Gastroesophageal sphincter (tissue), 4 donors: ENCODE measurements at regions not wholly inside any gene's neighbourhood (a gene's known extent, or its start where the extent isn't known, plus 50 kb on each side); places are given as distances from the start of the nearest gene placed in this dataset.

ENCODE experiments used
- ATAC-seq: fragments of 150-250 bp; one replicate; pipeline ENCODE4 v1.9.1; 2016; ENCODE audit warnings: mild to moderate bottlenecking, moderate library complexity
- H3K27ac ChIP-seq, 4 donors: fragments of 200-600 bp; sonication (generic) in 3 of 4; 1 replicate in 3 of 4; 2 replicates in 1 of 4; pipeline ENCODE4 v1.5.1; 2016 to 2019
- H3K27me3 ChIP-seq: fragments of 200-600 bp; sonication (generic); one replicate; pipeline ENCODE4 v1.5.1; 2019
- H3K36me3 ChIP-seq, 2 donors: fragments of 200-600 bp; sonication (generic); one replicate each; pipeline ENCODE4 v1.5.1; 2019; ENCODE audit warnings: control low read depth in 1 of 2
- H3K4me1 ChIP-seq, 3 donors: fragments of 200-600 bp; sonication (generic); 1 replicate in 2 of 3; 2 replicates in 1 of 3; pipeline ENCODE4 v1.5.1; 2016 to 2019; ENCODE audit warnings: control low read depth in 2 of 3
- H3K4me3 ChIP-seq, 2 donors: fragments of 200-600 bp; sonication (generic); one replicate each; pipeline ENCODE4 v1.5.1; 2019; ENCODE audit warnings: mild to moderate bottlenecking in 1 of 2, moderate library complexity in 1 of 2
- H3K9me3 ChIP-seq, 3 donors: fragments of 200-600 bp; sonication (generic); one replicate each; pipeline ENCODE4 v1.5.1; 2017 to 2019; ENCODE audit warnings: control low read depth in 2 of 3
- EP300 ChIP-seq: sonication (generic); formaldehyde crosslinking; IDR thresholded peaks from one replicate; pipeline ENCODE4 v1.6.1; 2017; ENCODE audit warnings: antibody characterized with exemption, mild to moderate bottlenecking
- POLR2A ChIP-seq, 2 donors: fragments of 450-650 bp; IDR thresholded peaks; one replicate each; pipeline ENCODE4 v1.6.1; 2017; ENCODE audit warnings: antibody characterized with exemption in 2 of 2, mild to moderate bottlenecking in 2 of 2, moderate library complexity in 1 of 2
- POLR2AphosphoS5 ChIP-seq: sonication (generic); formaldehyde crosslinking; IDR thresholded peaks from one replicate; pipeline ENCODE4 v1.6.1; 2017; ENCODE audit warnings: antibody characterized with exemption
- WGBS, 2 donors: methylation state at CpG; one replicate each; pipeline ENCODE4 v1.1.5; 2018; ENCODE audit warnings: low coverage in 1 of 2; 5-methylcytosine and 5-hydroxymethylcytosine counted together
- TF ChIP-seq, protein P1 (sequence below), 4 experiments: fragments of 200-600 bp in 2 of 4; fragments of 450-650 bp in 2 of 4; sonication (generic) in 1 of 4; IDR thresholded peaks; one replicate each; pipeline ENCODE4 v1.5.1; 2017 to 2019; ENCODE audit warnings: antibody characterized with exemption in 4 of 4, mild to moderate bottlenecking in 2 of 4, moderate library complexity in 2 of 4

DNA sequence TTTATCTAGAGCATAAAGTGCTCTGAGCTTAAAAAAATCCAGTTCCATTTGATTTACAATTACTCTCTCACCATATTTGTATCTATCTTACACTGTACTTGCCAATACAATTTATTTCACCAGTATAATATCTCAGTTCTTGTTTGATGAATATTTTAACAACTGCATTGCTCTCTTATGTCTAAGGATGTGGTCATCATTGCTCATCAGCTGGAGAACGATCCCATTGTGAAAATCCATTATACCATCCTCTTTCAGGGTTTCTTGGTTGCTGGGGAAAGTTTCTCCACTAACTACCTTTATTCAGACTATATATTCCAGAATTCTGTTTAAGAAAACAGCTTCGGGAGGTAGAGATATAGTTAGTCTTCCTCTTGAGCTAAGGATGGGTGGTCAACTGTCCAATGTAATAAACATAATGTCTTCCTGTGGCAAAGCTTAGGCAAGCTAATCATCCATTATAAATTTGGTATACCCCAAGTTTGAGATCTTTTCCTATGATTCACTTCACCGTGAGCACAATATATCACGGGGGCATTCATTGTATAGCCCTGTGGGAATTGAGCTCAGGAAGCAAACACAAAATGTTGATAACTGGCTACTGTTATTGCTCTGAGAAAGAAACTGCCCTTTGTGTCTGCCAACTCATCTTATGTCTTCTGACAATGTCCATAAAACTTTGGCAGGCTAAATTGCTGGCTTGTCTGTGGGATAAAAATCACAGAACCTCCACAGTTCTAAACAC lies 2361.9 kb downstream of the ARAP2 start:
- ATAC-seq, result no peak
- 57 to 64% methylated on average over 3 to 4 of the region's 4 CpGs for WGBS, 2 donors
- H3K36me3 ChIP-seq, result no peaks in the 10 kb centered on the region
- TF ChIP-seq EP300, result no peak
- TF ChIP-seq POLR2A (IDR thresholded peaks at IDR 0.05), result no peak
- no peak for TF ChIP-seq POLR2AphosphoS5
- TF ChIP-seq, protein P1, sequence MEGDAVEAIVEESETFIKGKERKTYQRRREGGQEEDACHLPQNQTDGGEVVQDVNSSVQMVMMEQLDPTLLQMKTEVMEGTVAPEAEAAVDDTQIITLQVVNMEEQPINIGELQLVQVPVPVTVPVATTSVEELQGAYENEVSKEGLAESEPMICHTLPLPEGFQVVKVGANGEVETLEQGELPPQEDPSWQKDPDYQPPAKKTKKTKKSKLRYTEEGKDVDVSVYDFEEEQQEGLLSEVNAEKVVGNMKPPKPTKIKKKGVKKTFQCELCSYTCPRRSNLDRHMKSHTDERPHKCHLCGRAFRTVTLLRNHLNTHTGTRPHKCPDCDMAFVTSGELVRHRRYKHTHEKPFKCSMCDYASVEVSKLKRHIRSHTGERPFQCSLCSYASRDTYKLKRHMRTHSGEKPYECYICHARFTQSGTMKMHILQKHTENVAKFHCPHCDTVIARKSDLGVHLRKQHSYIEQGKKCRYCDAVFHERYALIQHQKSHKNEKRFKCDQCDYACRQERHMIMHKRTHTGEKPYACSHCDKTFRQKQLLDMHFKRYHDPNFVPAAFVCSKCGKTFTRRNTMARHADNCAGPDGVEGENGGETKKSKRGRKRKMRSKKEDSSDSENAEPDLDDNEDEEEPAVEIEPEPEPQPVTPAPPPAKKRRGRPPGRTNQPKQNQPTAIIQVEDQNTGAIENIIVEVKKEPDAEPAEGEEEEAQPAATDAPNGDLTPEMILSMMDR (IDR thresholded peaks at IDR 0.05), result no peak
- no peak overlapping the region for H3K27ac ChIP-seq
- H3K27me3 ChIP-seq, result no peaks in the 10 kb centered on the region
- no peaks in the 10 kb centered on the region for H3K4me1 ChIP-seq
- H3K4me3 ChIP-seq, result no peak overlapping the region
- H3K9me3 ChIP-seq, result no peaks in the 10 kb centered on the region

DNA sequence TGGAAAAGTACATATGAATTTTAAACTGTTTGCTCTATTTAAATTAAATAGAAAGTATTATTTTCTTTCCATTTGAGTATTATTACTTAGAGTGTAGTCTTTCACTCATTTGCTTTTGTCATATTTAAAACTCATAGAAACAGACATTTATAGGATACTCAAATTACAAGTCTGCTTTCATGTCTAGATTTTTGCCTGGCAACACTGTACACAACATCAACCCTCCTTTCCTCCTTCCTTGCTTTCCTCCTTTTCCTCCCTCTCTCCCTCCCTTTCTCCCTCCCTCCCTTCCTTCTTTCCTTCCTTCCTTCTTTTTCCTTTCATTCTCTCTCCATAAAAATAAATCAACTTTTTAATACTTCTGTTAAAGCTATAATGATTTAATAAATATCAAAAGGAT lies 2361.2 kb downstream of the ARAP2 start:
- TF ChIP-seq POLR2A (IDR thresholded peaks at IDR 0.05), result no peak
- TF ChIP-seq, protein P1 (IDR thresholded peaks at IDR 0.05), result no peak
- no peak for TF ChIP-seq EP300
- no peak for TF ChIP-seq POLR2AphosphoS5

DNA sequence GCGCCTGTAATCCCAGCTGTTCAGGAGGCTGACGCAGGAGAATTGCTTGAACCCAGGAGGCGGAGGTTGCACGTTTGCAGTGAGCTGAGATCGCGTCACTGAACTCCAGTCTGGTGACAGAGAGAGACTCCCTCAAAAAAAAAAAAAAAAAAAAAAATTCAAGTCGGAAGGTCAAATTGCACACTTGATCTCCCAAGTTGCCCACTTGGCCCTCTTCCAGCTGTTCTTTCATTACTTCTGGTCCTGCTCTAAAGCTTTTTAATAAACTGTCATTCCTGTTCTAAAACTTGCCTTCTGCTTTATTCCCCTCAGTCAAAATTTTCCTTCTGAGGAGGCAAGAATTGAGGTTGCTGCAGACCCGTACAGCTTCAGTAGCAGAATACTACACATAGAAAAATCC lies 2358.0 kb downstream of the ARAP2 start:
- H3K4me1 ChIP-seq, result no peaks in the 10 kb centered on the region
- 78 to 88% methylated on average over 6 to 8 of the region's 8 CpGs for WGBS, 2 donors
- H3K9me3 ChIP-seq, result no peaks in the 10 kb centered on the region
- H3K27ac ChIP-seq, result no peak overlapping the region
- ATAC-seq, result no peak
- no peaks in the 10 kb centered on the region for H3K36me3 ChIP-seq
- no peak for TF ChIP-seq POLR2A (IDR thresholded peaks at IDR 0.05)
- TF ChIP-seq POLR2AphosphoS5, result no peak
- no peaks in the 10 kb centered on the region for H3K27me3 ChIP-seq
- no peak overlapping the region for H3K4me3 ChIP-seq

More for the DNA sequence above, 2361.2 kb downstream of the ARAP2 start:
- Histone ChIP-seq H3K27me3 (no peaks in the 10 kb centered on the region), H3K36me3 (no peaks in the 10 kb centered on the region), H3K9me3 (no peaks in the 10 kb centered on the region), H3K4me3 (no peak overlapping the region), H3K4me1 (no peaks in the 10 kb centered on the region), H3K27ac (no peak overlapping the region)
- ATAC-seq, result no peak

DNA sequence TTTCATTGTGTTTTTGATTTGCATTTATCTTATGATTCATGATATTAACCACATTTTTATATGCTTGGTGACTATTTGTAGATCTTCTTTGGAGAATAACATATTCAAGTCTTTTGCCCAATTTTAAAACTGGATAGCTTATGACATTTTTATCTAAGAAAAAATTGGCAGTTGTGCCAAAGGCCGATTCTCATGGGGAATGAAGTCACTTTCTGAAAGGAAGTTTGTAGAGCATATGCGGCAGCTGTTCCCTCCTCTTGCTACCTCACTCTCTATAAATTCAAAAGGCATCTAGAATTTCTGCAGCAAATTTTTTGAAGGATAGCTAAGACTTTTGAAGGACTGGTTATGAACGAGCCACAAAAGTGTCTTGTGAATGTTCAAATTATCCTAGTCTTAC lies 2353.5 kb downstream of the ARAP2 start:
- no peaks in the 10 kb centered on the region for H3K36me3 ChIP-seq
- H3K4me3 ChIP-seq, result no peak overlapping the region
- H3K27me3 ChIP-seq, result no peaks in the 10 kb centered on the region
- 55 to 70% methylated on average over 3 of the region's 3 CpGs for whole genome bisulfite sequencing, 2 donors
- H3K9me3 ChIP-seq, result no peaks in the 10 kb centered on the region
- ATAC-seq, result no peak
- TF ChIP-seq POLR2A (IDR thresholded peaks at IDR 0.05) (no peak), POLR2AphosphoS5 (no peak), EP300 (no peak)
- TF ChIP-seq, protein P1 (IDR thresholded peaks at IDR 0.05), result no peak
- H3K27ac ChIP-seq, result no peak overlapping the region
- no peaks in the 10 kb centered on the region for H3K4me1 ChIP-seq

DNA sequence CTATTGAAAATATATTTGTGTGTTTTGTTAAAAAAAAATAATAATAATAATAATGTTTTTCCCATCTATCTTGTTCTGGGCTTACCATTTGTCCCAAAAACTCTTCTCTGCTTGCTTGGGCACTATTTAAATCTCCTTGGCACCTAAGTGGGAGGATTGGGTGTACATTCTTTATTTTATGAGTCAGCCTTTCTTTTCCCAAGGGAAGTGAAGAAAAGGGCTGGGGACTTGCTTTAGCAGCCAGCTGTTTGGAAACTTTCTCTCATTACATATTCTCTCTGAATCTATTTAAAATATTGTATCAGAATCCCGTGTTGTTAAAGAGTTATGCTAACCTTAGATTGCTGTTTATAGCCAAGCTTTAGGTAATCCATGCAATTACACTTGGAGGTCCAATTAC lies 2332.4 kb downstream of the ARAP2 start:
- H3K27me3 ChIP-seq, result no peaks in the 10 kb centered on the region
- no peak overlapping the region for H3K27ac ChIP-seq
- no peaks in the 10 kb centered on the region for H3K9me3 ChIP-seq
- no peaks in the 10 kb centered on the region for H3K4me1 ChIP-seq
- no peak overlapping the region for H3K4me3 ChIP-seq
- H3K36me3 ChIP-seq, result no peaks in the 10 kb centered on the region
- WGBS, 2 donors, result 50 to 100% methylated on average over 1 of the region's 1 CpG
- no peak for TF ChIP-seq POLR2A (IDR thresholded peaks at IDR 0.05)
- no peak for TF ChIP-seq POLR2AphosphoS5
- TF ChIP-seq, protein P1 (IDR thresholded peaks at IDR 0.05), result no peak
- no peak for TF ChIP-seq EP300
- ATAC-seq, result no peak
